ENCODE measurements at regions not wholly inside any gene's neighbourhood (a gene's known extent, or its start where the extent isn't known, plus 50 kb on each side); places are given as distances from the start of the nearest gene placed in this dataset.

DNA sequence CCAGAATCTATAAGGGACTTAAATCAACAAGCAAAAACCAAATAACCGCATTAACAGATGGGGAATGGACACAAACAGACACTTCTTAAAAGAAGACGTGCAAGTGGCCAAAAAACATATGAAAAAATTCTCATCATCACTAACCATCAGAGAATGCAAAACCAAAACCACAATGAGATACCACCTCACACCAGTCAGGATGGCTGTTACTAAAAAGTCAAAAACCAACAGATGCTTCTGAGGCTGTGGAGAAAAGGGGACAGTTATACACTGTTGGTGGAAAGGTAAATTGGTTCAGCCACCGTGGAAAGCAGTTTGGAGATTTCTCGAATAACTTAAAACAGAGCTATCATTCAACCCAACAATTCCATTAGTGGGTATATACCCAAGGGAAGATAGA is 124.9 kb upstream of the OLIG2 start:
- H3K4me1 ChIP-seq (ENCODE audit: control insufficient read depth, insufficient read depth, low read length) = no peaks in the 10 kb centered on the region
- WGBS (ENCODE audit: insufficient coverage) = 25% methylated on average over 2 of the region's 4 CpGs
- intact Hi-C loops (cut with micrococcal nuclease) = no loop called here
- DNase-seq (no peak), ATAC-seq (peak in 2 of 3 donors; percentile 58 to 79)
- Mint-ChIP-seq H3K9me3 (no peaks in the 10 kb centered on the region), H3K27ac (peak overlapping the region in 1 of 2 donors; percentile 73), H3K27me3 (ENCODE audit: low read depth in 2 of 2) (peaks cover 13 to 42% of the 10 kb centered on the region in 2 donors), H3K4me3 (peak overlapping the region; percentile 6), H3K36me3 (peaks cover 3% of the 10 kb centered on the region), H3K4me1 (peaks cover 16 to 19% of the 10 kb centered on the region in 2 donors)
- H3K9me3 ChIP-seq (ENCODE audit: control insufficient read depth, insufficient read depth, low read length) = no peaks in the 10 kb centered on the region
- no peaks in the 10 kb centered on the region for H3K27me3 ChIP-seq (ENCODE audit: control insufficient read depth, insufficient read depth, low read length)
- TF ChIP-seq, protein P1, sequence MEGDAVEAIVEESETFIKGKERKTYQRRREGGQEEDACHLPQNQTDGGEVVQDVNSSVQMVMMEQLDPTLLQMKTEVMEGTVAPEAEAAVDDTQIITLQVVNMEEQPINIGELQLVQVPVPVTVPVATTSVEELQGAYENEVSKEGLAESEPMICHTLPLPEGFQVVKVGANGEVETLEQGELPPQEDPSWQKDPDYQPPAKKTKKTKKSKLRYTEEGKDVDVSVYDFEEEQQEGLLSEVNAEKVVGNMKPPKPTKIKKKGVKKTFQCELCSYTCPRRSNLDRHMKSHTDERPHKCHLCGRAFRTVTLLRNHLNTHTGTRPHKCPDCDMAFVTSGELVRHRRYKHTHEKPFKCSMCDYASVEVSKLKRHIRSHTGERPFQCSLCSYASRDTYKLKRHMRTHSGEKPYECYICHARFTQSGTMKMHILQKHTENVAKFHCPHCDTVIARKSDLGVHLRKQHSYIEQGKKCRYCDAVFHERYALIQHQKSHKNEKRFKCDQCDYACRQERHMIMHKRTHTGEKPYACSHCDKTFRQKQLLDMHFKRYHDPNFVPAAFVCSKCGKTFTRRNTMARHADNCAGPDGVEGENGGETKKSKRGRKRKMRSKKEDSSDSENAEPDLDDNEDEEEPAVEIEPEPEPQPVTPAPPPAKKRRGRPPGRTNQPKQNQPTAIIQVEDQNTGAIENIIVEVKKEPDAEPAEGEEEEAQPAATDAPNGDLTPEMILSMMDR (IDR thresholded peaks at IDR 0.05) = no peak
- H3K4me3 ChIP-seq (ENCODE audit: low read length) = no peak overlapping the region
- H3K27ac ChIP-seq (ENCODE audit: low read length) = no peak overlapping the region
- H3K36me3 ChIP-seq (ENCODE audit: control insufficient read depth, insufficient read depth, low read length) = no peaks in the 10 kb centered on the region

DNA sequence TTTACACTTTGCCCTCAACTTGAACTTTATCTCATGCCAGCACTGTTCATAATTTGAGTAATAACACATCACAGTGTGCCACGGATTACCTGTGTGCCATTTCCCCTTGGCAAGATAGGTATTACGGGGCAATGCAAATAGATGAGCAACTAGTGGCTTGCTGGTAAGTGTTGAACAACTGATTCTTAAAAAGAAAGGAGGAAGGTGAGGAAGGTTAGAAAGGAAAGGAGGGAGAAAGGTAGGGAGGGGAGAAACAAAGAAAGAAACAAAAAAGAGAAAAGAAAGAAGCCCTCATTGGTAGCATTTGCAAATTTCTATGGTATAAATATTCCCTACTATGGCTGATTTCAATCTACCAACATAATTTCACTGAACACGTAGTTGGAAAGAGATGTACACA is 118.2 kb upstream of the OLIG2 start:
- Mint-ChIP-seq H3K27me3 (ENCODE audit: low read depth in 2 of 2) (peaks cover 0 to 10% of the 10 kb centered on the region in 2 donors), H3K4me3 (no peak overlapping the region), H3K36me3 (no peaks in the 10 kb centered on the region), H3K27ac (no peak overlapping the region), H3K4me1 (no peaks in the 10 kb centered on the region), H3K9me3 (no peaks in the 10 kb centered on the region)
- no peak for DNase-seq
- Histone ChIP-seq H3K27ac (ENCODE audit: low read length) (no peak overlapping the region), H3K4me1 (ENCODE audit: control insufficient read depth, insufficient read depth, low read length) (no peaks in the 10 kb centered on the region), H3K27me3 (ENCODE audit: control insufficient read depth, insufficient read depth, low read length) (no peaks in the 10 kb centered on the region), H3K4me3 (ENCODE audit: low read length) (no peak overlapping the region), H3K9me3 (ENCODE audit: control insufficient read depth, insufficient read depth, low read length) (no peaks in the 10 kb centered on the region), H3K36me3 (ENCODE audit: control insufficient read depth, insufficient read depth, low read length) (no peaks in the 10 kb centered on the region)
- 89% methylated on average over 3 of the region's 3 CpGs for whole genome bisulfite sequencing (ENCODE audit: insufficient coverage)
- intact Hi-C loops (cut with micrococcal nuclease) = no loop called here
- TF ChIP-seq, protein P1 (IDR thresholded peaks at IDR 0.05) = no peak
- no peak for ATAC-seq

DNA sequence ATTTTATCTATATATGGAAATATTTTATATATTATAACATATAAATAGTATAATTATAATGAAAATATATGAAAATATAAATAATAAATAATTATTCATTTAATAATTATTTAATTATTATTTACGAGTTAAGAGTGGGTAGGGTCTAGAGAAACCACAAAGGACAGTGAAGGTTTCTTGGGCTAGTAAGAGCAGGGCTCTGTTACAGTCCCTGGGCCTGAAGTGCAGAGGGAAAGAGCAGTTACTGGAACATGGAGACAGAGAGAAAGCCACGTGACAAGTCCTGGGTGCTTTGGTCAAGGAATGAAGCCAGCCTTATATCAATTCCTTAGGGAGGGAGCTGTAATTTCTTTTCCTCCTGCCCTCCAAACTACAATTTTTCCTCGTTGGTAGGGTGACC is 117.2 kb upstream of the OLIG2 start:
- Histone ChIP-seq H3K36me3 (ENCODE audit: control insufficient read depth, insufficient read depth, low read length) (no peaks in the 10 kb centered on the region), H3K27ac (ENCODE audit: low read length) (no peak overlapping the region), H3K9me3 (ENCODE audit: control insufficient read depth, insufficient read depth, low read length) (no peaks in the 10 kb centered on the region), H3K4me3 (ENCODE audit: low read length) (no peak overlapping the region), H3K27me3 (ENCODE audit: control insufficient read depth, insufficient read depth, low read length) (no peaks in the 10 kb centered on the region), H3K4me1 (ENCODE audit: control insufficient read depth, insufficient read depth, low read length) (peaks cover 2% of the 10 kb centered on the region)
- intact Hi-C loops (cut with micrococcal nuclease) = no loop called here
- DNase-seq (no peak), ATAC-seq (no peak)
- 83% methylated on average over 1 of the region's 3 CpGs for WGBS (ENCODE audit: insufficient coverage)
- Mint-ChIP-seq H3K27me3 (ENCODE audit: low read depth in 2 of 2) (peaks cover 0 to 6% of the 10 kb centered on the region in 2 donors), H3K4me3 (no peak overlapping the region), H3K27ac (no peak overlapping the region), H3K9me3 (no peaks in the 10 kb centered on the region), H3K36me3 (no peaks in the 10 kb centered on the region), H3K4me1 (peaks cover under 1 to 2% of the 10 kb centered on the region in 2 donors)
- TF ChIP-seq, protein P1 (IDR thresholded peaks at IDR 0.05) = no peak

DNA sequence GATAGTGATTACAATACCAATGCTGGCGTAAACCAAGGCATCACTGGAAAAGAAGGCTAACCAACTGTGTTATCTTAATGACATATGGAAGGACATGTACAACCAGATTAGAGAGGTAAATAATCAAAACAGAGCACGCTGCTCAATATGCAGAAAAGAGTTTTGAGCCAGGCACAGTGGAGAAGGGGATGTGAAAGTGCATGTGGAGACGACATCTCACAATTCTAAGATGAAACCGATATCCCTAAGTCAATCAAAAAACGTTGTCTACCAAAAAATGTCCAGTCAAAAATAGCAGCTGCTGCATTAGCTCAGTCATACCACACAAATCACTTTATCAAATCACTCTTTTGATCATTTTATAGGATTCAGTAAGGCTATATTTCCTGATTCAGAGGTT is 116.3 kb upstream of the OLIG2 start:
- Mint-ChIP-seq H3K4me1 (peaks cover 9 to 11% of the 10 kb centered on the region in 2 donors), H3K27me3 (ENCODE audit: low read depth in 2 of 2) (peaks cover 0 to 6% of the 10 kb centered on the region in 2 donors), H3K27ac (no peak overlapping the region), H3K9me3 (no peaks in the 10 kb centered on the region), H3K36me3 (no peaks in the 10 kb centered on the region), H3K4me3 (no peak overlapping the region)
- ATAC-seq (no peak), DNase-seq (no peak)
- TF ChIP-seq, protein P1 (IDR thresholded peaks at IDR 0.05) = no peak
- no peak overlapping the region for H3K27ac ChIP-seq (ENCODE audit: low read length)
- H3K4me3 ChIP-seq (ENCODE audit: low read length) = no peak overlapping the region
- intact Hi-C loops (cut with micrococcal nuclease) = no loop called here
- no peaks in the 10 kb centered on the region for H3K36me3 ChIP-seq (ENCODE audit: control insufficient read depth, insufficient read depth, low read length)
- H3K9me3 ChIP-seq (ENCODE audit: control insufficient read depth, insufficient read depth, low read length) = no peaks in the 10 kb centered on the region
- WGBS (ENCODE audit: insufficient coverage) = 77% methylated on average over 5 of the region's 5 CpGs
- H3K27me3 ChIP-seq (ENCODE audit: control insufficient read depth, insufficient read depth, low read length) = no peaks in the 10 kb centered on the region
- peaks cover 10% of the 10 kb centered on the region for H3K4me1 ChIP-seq (ENCODE audit: control insufficient read depth, insufficient read depth, low read length)
